CD4-positive, alpha-beta T cell treated with Interleukin-6 for 4 hours (primary cell): ENCODE measurements at regions not wholly inside any gene's neighbourhood (a gene's known extent, or its start where the extent isn't known, plus 50 kb on each side); places are given as distances from the start of the nearest gene placed in this dataset.
A peak's percentile ranks its signal among the peaks of the same experiment; 100 is the strongest.
"Not testable (repeated sequence)": the region's sequence is repeated elsewhere in the genome, so short reads cannot be mapped to it uniquely, and the experiment has no call there.

ENCODE experiments used
- DNase-seq: peaks from one replicate; pipeline ENCODE4 v3.0.0-alpha.2; 2020; ENCODE audit warnings: mixed read lengths

GRCh38 chr2:2647141-2647541 lies 316.1 kb upstream of the MYT1L start:
- DNase-seq, result peak; percentile 31

- DNase-seq, result peak; percentile 61
These were observed 315.5 kb upstream of the MYT1L start for GRCh38 chr2:2646433-2647051.

- no peak for DNase-seq
These were observed 314.2 kb upstream of the MYT1L start for GRCh38 chr2:2645162-2645855.

GRCh38 chr2:2644751-2645150 lies 313.7 kb upstream of the MYT1L start:
- not testable (repeated sequence) for DNase-seq

GRCh38 chr2:2644040-2644439 lies 313.0 kb upstream of the MYT1L start:
- DNase-seq, result no peak

GRCh38 chr2:2642906-2643890 lies 312.1 kb upstream of the MYT1L start:
- no peak for DNase-seq

- DNase-seq, result no peak
These were observed 310.7 kb upstream of the MYT1L start for GRCh38 chr2:2641541-2642410.

GRCh38 chr2:2640818-2641217 lies 309.7 kb upstream of the MYT1L start:
- DNase-seq, result no peak

GRCh38 chr2:2640371-2640770 lies 309.3 kb upstream of the MYT1L start:
- DNase-seq, result no peak

- no peak for DNase-seq
These were observed 308.4 kb upstream of the MYT1L start for GRCh38 chr2:2639251-2640139.

- no peak for DNase-seq
These were observed 307.6 kb upstream of the MYT1L start for GRCh38 chr2:2638547-2639220.

GRCh38 chr2:2636813-2637212 lies 305.7 kb upstream of the MYT1L start:
- no peak for DNase-seq

GRCh38 chr2:2635025-2635528 lies 304.0 kb upstream of the MYT1L start:
- DNase-seq, result no peak

- DNase-seq, result no peak
These were observed 301.9 kb upstream of the MYT1L start for GRCh38 chr2:2633017-2633416.

GRCh38 chr2:2623939-2624338 lies 292.9 kb upstream of the MYT1L start:
- DNase-seq, result no peak

- DNase-seq, result no peak
These were observed 290.8 kb upstream of the MYT1L start for GRCh38 chr2:2621855-2622254.

GRCh38 chr2:2620604-2621003 lies 289.5 kb upstream of the MYT1L start:
- DNase-seq, result no peak

GRCh38 chr2:2619995-2620394 lies 288.9 kb upstream of the MYT1L start:
- DNase-seq, result no peak

- DNase-seq, result no peak
These were observed 283.4 kb upstream of the MYT1L start for GRCh38 chr2:2614452-2614851.
